ENCODE measurements at regions not wholly inside any gene's neighbourhood (a gene's known extent, or its start where the extent isn't known, plus 50 kb on each side); places are given as distances from the start of the nearest gene placed in this dataset.
"Not testable (repeated sequence)": the region's sequence is repeated elsewhere in the genome, so short reads cannot be mapped to it uniquely, and the experiment has no call there.

DNA sequence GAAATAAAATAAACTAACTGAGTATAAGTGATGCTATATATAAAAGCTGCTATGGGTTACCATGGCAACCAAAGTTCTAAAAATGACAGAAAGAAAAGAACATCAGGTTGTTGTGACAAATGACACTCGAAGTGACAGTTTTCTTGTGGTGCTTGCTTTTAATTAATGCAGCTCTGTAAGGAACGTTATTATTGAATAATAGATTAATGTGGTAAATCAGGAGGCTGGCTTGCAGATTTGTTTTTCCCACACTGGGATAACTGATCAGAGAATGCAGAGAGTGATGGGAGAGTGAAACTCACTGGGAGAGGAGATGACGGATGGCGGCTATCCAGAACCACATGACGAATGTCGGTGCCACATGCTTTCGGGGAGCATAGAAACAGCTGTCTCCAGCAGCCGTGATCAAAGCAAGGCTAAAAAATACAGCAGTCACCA lies 207.0 kb upstream of the ATP10A start:
- DNase-seq: no peak

DNA sequence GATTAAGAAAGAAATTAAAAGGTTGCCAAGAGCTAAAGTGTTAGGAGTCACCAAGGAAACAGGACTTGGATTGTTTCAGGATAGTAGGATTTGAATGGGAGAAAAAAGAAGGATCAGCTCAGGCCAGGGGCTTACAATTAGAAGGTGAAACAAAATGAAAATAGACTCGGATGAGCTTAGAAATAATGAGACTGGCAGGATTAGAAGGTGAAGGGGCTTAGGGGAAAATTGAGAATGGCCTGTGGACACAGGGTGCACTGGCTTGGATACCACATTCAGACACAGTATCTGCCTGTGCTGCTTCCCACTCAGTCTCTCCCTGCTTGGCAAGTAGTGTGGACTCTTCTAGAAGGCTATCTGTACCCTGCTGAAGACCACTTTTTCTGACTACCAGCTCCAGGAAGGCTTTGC lies 206.1 kb upstream of the ATP10A start:
- DNase-seq: no peak

DNA sequence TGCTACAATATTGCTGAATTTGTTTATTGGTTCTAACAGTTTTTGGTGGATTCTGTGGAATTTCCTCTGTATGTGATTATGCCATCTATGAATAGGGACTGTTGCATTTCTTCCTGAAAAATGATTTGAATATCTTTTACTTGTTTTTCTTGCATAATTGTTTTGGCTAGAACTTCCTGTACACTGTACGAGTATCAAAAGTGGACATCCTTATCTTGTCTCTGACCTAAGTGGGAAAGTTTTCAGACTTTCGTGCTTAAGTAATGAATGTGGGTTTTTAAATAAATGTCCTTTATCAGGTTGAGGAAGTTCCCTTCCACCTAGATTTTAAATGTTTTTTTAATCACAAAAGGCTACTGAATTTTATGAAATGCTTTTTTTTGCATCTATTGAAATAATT lies 203.8 kb upstream of the ATP10A start:
- no peak for DNase-seq

DNA sequence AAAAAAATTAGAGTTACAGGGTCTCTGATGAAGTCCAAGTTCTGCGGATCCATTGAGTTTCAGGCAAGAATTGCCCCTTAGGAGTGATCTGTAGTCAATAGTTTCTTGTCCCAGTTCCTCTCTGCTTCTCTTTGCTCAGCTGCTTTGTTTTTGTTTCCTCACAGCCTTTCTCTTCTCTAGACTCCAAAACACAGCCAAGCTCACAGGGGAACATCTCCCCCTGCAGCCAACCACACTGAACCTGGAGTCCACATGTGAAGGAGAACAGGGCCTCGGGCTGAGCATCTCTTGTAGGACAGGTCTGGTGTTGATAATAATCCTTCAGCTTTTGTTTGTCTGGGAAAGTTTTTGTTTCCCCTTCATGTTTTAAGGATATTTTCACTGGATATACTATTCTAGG lies 202.6 kb upstream of the ATP10A start:
- no peak for DNase-seq

DNA sequence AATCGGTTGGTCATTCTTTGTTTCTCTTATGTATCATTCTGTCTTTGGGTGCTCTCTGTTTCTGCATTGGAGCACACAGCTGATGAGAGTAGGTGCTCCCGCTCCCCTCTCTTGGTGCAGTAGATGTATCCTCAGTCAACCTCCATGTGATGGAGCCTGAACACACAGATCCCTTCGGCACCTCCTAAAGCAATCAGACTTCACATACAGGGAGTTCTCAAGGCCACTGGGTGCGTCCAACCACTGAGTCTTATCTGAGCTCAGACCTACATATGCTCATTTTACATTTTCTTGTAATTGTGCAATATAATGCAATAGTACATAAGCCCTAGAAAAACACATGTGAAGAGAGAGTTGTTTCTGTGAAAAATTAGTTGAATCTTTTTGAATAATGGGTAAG lies 198.1 kb upstream of the ATP10A start:
- no peak for DNase-seq

DNA sequence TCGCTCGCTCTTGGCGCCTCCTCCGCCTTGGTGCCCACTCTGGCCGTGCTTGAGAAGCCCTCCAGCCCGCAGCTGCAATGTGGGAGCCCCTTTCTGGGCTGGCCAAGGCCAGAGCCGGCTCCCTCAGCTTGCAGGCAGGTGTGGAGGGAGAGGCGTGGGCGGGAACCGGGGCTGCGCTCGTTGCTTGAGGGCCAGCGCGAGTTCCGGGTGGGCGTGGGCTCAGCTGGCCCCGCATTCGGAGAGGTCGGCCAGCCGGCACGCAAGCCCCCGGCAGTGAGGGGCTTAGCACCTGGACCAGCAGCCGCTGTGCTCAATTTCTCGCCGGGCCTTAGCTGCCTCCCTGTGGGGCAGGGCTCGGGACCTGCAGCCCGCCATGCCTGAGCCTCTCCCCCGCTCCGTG lies 193.6 kb upstream of the ATP10A start:
- DNase-seq: not testable (repeated sequence)

DNA sequence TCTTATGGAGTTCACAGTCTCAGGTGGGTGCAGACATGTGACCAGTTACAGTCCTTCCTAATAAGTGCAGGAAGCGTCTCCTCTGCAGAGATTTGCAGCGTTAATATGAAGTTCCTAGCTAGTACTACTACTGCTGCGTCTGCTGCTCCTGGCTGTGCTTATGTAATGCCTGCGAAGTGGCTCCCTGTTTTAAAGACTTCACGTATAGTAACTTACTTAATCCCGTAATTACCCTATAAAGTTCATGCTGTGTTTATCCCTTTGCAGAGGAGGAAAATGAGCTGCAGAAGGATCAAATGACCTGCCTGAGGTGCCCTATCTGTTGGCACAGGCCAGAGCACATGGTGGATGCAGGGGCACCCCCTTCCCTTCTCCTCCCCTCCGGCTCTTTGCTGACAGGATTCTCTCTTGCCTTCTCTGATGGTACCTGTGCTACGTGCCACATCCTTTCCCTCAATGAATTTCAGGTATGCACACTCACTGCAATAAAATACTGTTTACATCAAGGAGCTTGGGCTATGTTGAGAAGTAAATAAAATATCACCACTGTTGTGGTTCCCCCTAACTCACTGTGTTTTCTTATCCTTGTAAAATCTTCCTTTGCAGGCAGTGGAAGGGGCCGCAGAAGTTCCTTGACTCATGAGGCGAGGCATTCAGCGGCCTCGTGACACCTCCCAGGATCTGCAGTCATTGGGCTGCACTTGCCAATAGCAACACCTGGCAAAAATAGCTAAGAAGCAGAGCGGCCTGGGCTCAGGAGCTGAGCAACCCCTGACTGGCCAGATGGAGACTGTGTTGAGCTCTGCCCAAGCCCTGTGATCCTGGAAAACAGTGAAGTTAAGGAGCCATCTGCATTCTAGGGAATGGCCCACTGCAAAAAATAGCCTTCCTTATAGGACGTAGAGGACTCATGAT lies 188.9 kb upstream of the ATP10A start:
- DNase-seq: no peak

DNA sequence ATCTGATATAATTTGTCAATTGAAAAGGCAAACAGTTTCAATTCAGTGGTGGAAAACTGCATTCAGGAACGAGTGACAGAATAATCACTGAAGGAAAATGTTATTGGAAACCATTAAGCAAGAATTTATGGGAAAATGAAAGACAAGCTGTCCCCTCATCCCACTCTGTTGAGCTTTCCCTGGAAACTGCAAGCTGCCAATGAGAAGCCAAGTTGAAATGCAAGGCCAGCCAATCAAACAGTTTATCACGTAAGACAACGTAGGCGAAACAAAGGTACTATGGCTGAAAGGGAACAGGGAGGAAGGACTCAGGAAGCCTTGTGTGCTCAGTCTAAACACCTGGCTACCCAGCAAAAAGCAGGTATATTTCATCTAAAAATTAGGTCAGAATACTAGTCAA lies 187.9 kb upstream of the ATP10A start:
- DNase-seq: no peak

DNA sequence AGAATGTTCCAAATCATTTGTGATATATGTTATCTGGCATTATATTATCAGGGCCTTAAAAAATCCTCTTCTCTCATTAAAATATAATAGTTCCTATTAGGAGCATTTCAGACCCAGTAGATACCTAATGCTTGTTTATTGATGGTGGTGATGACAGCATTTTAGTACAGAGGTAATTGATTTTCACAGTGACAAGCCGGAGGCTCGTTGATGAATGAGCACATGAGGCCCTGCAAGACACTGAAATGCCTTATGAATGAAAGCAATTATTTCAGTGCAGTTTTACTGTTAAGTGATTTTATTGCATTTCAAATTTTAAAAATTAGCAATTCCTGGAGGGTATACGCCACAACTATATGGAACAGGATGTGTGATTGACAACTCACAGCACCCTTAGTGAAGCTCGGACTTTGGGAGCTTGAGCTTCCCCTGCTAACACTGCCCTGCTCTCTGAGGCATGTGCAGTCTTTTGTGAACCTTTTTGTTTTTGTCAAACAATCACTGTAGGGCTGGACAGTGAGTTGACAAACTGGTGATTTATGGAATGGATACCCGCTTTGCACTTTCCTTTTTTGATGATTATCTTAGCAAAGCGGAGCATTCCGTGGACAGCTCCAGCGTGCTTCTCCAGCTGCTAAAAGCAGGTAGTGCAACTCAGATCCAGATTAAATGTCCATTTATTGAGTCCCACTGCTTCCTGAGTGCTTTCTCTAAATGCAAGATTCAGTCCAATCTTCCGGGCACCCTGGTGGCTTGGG lies 187.0 kb upstream of the ATP10A start:
- DNase-seq: no peak

DNA sequence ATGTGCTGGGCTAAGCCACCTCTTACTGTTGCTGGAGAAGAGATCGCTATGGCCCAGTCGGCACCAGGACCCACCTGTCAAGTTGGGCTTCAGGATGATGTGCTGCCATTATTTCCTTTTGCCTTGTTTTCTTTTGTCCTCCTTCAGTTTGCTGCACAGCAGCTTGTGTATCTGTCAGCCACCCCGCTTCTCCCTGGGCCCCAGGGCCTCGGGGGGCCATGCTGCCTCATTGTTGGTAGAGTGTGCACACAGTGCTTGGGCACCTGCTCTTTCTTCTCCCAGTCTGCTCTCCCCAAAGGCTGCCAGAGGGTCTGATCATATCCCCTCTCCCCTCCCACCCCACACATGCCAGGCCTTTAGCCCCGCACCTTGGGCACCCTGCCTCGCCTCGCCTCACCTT lies 185.5 kb upstream of the ATP10A start:
- no peak for DNase-seq

DNA sequence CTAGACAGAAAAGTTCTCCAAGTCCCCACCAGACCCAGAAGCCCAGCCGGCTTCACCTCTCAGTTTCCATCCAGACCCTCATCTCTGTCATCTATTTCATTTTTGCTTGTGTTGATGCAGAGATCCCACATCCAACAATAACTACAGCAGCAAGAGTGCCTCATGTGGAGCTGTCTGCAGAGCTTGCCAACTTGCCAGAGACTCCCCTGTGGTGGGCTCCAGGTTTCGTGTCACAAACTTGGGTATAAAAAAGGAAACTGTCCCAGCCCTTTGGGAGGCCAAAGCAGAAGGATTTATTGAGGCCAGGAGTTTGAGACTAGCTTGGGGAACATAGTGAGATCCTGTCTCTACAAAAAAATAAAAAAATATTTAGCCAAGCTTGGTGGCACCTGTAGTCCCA lies 182.4 kb upstream of the ATP10A start:
- DNase-seq: no peak

DNA sequence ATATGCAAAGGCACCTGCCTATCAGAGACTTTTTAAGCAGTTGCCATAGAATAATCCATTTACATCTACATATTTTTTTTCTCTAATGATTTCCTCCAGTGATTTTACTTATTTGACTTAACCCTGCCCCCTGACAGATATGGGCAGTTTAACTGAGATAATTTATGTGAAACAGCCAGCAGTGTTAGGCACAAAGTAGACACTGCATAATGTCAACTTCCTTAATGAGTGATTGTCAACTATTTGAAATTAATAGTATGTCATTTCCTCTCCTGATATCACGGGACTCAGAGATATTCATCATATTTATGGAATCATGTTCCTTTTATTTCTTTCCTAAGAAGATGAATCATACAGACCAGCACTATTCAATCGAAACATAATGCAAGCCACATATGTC lies 179.9 kb upstream of the ATP10A start:
- no peak for DNase-seq

DNA sequence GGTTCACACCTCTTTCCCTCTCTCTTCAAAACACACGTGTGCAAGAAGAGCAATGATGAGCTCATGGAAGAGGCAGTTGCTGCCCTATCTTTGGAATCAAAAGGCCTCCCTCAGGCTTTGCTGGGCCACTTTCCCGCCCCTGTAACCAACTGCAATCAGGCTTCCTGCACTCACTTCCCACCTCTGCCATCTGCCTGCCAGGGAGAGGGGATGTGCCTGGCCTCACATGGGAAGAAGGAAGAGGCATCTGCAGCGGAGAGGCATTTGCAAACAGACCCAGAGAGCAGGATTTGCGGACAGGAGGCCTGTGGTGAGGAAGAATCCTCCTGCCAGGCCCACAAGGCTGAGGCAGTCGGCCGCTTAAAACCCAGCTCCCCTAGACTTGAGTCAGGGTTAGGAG lies 175.6 kb upstream of the ATP10A start:
- DNase-seq: no peak

DNA sequence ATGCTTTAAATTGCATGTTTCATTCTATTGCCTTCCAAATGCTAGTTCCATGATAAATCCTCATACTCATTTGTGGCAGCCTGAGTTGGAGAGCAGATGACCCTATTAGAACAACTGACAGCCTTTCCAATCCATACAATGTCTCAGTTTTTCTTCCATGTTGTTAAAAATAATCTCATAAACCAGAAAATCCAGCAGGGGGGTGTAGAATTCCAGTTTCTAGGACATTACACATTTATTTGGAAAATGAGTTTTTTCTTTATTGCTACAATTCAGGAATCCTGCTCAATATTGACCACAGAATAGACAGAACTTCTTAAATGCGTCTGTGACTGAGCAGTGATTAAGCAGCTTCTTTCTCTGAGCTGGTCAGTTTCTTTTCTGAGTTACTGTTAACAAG lies 174.2 kb upstream of the ATP10A start:
- no peak for DNase-seq

DNA sequence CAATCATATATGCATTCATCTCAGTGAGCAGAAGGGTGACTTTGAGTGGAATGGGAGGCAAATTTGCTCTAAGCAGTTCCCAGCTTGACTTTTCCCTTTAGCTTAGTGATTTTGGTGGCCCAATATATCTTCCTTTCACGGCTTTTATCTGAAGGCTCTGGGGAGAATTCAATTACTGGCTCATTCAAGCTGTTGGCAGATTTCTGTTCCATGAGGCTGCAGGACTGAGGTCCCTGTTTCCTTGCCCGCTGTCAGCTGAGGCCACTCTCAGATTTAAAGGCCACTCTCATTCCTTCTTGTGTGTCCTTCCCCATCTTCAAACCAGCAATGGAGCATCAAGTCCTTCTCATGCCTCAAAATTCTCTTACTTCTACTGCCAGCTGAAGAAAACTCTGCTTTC lies 170.4 kb upstream of the ATP10A start:
- no peak for DNase-seq

DNA sequence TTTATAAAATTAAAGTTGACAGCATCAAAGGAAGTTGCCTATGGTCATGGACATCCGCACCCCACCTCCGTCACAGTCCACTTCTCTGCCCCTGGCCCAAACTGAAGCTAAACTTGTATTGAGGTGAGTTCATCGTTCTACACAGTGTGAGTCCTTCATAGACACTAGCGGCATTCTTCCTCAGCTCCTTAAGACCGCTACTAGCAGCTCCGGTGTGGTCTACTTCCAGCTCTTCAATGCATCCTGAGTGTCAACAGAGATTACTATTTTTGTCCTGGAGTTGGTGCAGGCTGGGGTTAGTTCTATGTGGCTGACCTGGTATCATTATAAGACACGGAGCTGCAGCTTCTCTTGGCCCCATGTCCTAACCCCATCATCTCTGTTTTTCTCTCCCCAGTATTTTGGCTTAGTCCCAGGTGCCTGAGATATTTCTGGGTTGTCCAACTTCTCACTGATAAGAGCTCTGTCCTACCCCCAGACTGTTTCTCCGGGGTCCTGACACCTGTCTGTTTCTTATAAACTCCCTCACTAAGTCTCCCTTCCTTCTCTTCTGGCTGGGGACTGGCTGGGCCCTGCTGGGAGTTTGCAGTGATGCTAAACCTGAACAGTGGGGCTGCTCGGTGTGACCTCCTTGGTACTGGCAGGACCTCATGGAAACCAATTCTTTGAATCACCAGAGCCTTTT lies 169.2 kb upstream of the ATP10A start:
- no peak for DNase-seq

DNA sequence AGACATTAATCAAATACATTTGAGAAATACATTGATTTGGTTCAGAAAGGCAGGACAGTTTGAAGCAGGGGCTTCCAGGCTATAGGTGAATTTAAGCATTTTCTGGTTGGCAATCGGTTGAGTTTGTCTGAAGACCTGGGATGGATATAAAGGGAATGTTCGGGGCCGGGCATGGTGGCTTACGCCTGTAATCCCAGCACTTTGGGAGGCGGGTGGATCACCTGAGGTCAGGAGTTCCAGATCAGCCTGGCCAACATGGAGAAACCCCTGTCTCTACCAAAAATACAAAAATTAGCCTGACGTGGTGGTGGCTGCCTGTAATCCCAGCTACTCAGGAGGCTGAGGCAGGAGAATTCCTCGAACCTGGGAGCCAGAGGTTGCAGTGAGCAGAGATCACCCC lies 166.5 kb upstream of the ATP10A start:
- not testable (repeated sequence) for DNase-seq

DNA sequence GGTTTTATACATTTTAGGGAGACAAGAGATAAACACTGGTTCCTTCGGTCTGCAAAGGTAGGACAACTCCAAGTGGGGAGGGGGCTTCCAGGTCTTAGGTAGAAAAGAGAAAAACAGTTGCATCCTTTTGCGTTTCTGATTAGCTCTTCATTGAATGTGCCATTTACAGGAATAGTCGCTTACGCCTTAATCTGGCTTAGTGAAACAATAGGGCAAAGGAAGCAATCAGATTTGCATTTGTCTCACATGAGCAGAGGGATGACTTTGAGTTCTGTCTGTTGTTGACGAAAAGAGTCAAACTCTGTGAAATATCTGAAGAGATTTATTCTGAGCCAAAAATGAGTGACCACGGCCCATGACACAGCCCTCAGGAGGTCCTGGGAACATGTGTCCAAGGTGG lies 166.0 kb upstream of the ATP10A start:
- no peak for DNase-seq

DNA sequence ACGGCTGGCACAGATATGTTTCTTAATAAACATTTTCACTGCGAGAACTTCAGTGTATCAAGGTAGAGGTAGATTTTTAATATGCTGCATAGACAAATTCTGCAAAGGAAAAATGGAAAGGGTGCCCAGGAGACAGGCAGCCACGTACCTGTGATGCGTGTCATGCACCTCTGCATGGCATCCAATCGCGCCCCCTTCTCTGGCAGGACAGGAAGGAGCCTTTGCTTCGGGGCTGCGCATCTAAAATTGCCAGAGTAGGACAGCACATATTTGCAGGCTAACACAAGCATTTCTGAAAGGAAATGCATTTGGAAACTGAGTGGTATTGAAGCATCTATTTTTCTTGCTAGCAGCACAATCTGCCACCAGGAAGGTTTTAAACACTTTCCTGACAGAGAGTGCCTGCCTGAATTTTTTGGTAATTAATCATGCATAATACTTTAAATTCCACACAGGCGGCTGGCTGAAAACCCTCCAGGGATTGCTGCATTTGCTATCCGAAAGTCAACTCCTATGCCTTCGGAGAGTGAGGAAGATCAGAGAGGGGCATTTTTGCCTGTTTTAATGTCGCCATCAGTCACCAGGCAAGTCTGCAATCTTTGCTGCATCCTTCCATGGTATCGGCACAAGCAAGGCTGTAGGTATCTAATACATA lies 165.1 kb upstream of the ATP10A start:
- no peak for DNase-seq

DNA sequence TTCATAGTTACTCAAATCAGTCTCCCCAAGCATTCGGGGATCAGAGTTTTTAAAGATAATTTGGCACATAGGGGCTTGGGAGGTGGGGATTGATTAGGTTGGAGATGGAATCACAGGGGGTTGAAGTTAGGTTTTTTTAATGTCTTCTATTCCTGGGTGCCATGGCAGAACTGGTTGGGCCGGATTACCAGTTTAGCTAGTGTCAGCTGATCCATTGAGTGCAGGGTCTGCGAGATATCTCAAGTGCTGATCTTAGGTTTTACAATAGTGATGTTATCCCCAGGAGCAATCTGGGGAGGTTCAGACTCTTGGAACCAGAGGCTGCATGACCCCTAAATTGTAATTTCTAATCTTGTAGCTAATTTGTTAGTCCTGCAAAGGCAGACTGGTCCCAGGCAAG lies 163.5 kb upstream of the ATP10A start:
- not testable (repeated sequence) for DNase-seq

DNA sequence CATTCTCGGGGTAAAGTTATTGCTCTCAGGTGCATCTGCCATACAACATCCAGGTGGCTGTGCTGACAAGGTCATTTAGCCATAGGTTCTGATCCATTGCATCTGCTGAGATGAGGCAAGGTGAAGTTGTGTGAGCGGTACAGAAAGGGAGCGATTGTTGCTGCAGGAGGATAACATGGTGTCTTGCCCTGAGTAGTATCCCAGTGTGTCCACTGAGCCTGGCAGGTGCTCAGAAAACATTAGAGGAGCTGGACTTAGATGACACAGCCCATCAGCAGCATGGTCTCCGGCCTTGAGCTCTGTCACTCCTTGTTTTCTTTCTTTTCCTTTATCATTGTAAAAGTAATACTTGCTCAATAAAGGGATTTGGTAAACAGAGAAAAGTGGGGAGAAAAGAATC lies 161.1 kb upstream of the ATP10A start:
- DNase-seq: no peak

DNA sequence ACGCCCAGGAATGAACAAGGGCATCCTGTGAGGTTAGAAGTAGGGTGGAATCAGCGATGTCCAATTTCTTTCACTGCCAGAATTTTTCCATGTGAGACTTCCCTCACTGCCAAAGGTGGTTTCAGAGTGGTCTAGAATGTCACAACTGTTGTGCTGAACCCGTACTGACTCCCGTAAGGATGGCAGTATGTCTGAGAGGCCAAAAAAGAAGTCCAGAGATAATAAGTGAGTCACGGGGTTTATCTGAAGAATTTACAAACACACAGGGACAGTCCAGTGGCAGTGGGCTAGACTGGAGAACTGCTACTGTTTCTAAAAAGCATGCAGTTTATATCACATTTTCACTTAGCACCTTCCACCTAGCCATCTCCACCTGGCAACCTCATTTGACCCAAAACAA lies 160.6 kb upstream of the ATP10A start:
- no peak for DNase-seq

DNA sequence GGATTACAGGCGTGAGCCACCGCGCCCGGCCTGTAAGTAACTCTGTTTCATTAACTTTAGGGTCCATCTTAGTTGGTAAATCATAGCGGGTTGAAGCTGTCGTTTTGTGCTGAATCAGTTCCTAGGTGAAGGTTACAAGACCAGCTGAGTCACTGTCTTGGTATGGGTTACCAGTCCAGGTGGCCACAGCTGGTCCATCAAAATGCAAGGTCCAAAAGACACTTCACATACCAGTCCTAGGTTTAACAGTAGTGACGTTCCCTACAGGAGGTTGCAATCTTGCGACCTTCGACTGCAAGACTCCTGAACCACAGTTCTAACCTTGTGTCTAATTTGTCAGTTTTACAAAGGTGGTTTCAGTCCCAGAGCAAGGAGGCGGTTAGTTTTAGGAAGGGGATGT lies 160.1 kb upstream of the ATP10A start:
- DNase-seq: no peak
